COLO668 (cell line): ENCODE measurements at regions not wholly inside any gene's neighbourhood (a gene's known extent, or its start where the extent isn't known, plus 50 kb on each side); places are given as distances from the start of the nearest gene placed in this dataset.
A peak's percentile ranks its signal among the peaks of the same experiment; 100 is the strongest.
"Not testable (repeated sequence)": the region's sequence is repeated elsewhere in the genome, so short reads cannot be mapped to it uniquely, and the experiment has no call there.

Source experiments
- DNase-seq: peaks from one replicate; lab custom pipeline; 2025; ENCODE audit not compliant: unreplicated experiment; lab: John Stamatoyannopoulos, UW

GRCh38 chr7:96562458-96562857 lies 147.2 kb downstream of the SEM1 start:
- no peak for DNase-seq

GRCh38 chr7:96561892-96562291 lies 147.8 kb downstream of the SEM1 start:
- DNase-seq, result no peak

- no peak for DNase-seq
These were observed 151.1 kb downstream of the SEM1 start for GRCh38 chr7:96558530-96558929.

GRCh38 chr7:96558093-96558492 lies 151.6 kb downstream of the SEM1 start:
- DNase-seq, result no peak

- DNase-seq, result not testable (repeated sequence)
These were observed 152.0 kb downstream of the SEM1 start for GRCh38 chr7:96557598-96557997.

GRCh38 chr7:96548664-96549063 lies 161.0 kb downstream of the SEM1 start:
- DNase-seq, result peak; percentile 82

- DNase-seq, result peak; percentile 57
These were observed 162.3 kb downstream of the SEM1 start for GRCh38 chr7:96547371-96547811.

- DNase-seq, result no peak
These were observed 163.2 kb downstream of the SEM1 start for GRCh38 chr7:96546426-96546825.

GRCh38 chr7:96539471-96539870 lies 170.2 kb downstream of the SEM1 start:
- no peak for DNase-seq

- no peak for DNase-seq
These were observed 171.0 kb downstream of the SEM1 start for GRCh38 chr7:96538632-96539031.

- no peak for DNase-seq
These were observed 175.4 kb downstream of the SEM1 start for GRCh38 chr7:96534221-96534620.

GRCh38 chr7:96532428-96532935 lies 177.2 kb downstream of the SEM1 start:
- no peak for DNase-seq

GRCh38 chr7:96531331-96531730 lies 178.3 kb downstream of the SEM1 start:
- DNase-seq, result no peak

- DNase-seq, result no peak
These were observed 178.9 kb downstream of the SEM1 start for GRCh38 chr7:96530786-96531185.

GRCh38 chr7:96527133-96527827 lies 182.4 kb downstream of the SEM1 start:
- no peak for DNase-seq

GRCh38 chr7:96526496-96526895 lies 183.2 kb downstream of the SEM1 start:
- no peak for DNase-seq

GRCh38 chr7:96521068-96521894 lies 188.4 kb downstream of the SEM1 start:
- no peak for DNase-seq

GRCh38 chr7:96508371-96508770 lies 186.5 kb upstream of the SLC25A13 start:
- no peak for DNase-seq

- no peak for DNase-seq
These were observed 181.7 kb upstream of the SLC25A13 start for GRCh38 chr7:96503597-96503996.

- no peak for DNase-seq
These were observed 179.4 kb upstream of the SLC25A13 start for GRCh38 chr7:96501318-96501717.

GRCh38 chr7:96499532-96499931 lies 177.6 kb upstream of the SLC25A13 start:
- peak; percentile 34 for DNase-seq

GRCh38 chr7:96497567-96497966 lies 175.7 kb upstream of the SLC25A13 start:
- no peak for DNase-seq
